Fibroblast of villous mesenchyme (primary cell): ENCODE measurements at regions not wholly inside any gene's neighbourhood (a gene's known extent, or its start where the extent isn't known, plus 50 kb on each side); places are given as distances from the start of the nearest gene placed in this dataset.

Source experiments
- DNase-seq: peaks from one replicate; pipeline ENCODE4 v3.0.0-alpha.2; 2010; ENCODE audit warnings: low read depth
- H3K4me3 ChIP-seq: 2 replicates; pipeline ENCODE4 v1.5.1; 2011; ENCODE audit warnings: low read depth, mild to moderate bottlenecking, low read length
- TF ChIP-seq, protein P1 (sequence below): IDR thresholded peaks from 2 replicates; pipeline ENCODE4 v1.5.1; 2012; ENCODE audit warnings: low read depth, mild to moderate bottlenecking, low read length; ENCODE audit not compliant: insufficient read depth

DNA sequence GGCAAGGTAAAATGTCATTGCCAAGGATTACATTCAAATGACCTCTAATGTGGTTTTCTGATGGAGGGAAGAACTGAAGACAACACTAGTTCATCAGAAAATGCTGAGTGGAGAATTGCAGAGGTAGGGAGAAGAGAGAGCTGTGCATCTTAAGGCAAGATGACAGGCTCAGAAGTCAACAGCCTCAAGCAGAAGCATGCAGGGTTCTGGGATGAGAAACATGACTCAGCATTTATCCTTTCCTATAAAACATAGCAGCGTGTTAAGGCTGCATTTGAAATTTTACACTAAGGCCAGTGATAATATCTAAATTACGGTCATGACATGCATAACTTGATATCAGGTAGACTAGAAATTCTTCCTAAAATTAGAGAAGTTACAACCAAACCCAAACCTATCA, 53.7 kb upstream of the DYRK2 start:
- no peak overlapping the region for H3K4me3 ChIP-seq
- peak; percentile 16 for DNase-seq
- TF ChIP-seq, protein P1, sequence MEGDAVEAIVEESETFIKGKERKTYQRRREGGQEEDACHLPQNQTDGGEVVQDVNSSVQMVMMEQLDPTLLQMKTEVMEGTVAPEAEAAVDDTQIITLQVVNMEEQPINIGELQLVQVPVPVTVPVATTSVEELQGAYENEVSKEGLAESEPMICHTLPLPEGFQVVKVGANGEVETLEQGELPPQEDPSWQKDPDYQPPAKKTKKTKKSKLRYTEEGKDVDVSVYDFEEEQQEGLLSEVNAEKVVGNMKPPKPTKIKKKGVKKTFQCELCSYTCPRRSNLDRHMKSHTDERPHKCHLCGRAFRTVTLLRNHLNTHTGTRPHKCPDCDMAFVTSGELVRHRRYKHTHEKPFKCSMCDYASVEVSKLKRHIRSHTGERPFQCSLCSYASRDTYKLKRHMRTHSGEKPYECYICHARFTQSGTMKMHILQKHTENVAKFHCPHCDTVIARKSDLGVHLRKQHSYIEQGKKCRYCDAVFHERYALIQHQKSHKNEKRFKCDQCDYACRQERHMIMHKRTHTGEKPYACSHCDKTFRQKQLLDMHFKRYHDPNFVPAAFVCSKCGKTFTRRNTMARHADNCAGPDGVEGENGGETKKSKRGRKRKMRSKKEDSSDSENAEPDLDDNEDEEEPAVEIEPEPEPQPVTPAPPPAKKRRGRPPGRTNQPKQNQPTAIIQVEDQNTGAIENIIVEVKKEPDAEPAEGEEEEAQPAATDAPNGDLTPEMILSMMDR, result no peak

GRCh38 chr12:67595365-67595764, 53.2 kb upstream of the DYRK2 start:
- no peak overlapping the region for H3K4me3 ChIP-seq
- DNase-seq, result no peak
- TF ChIP-seq, protein P1, result no peak

GRCh38 chr12:67598598-67598997, 49.9 kb upstream of the DYRK2 start:
- TF ChIP-seq, protein P1, result no peak
- no peak overlapping the region for H3K4me3 ChIP-seq
- DNase-seq, result no peak
